GM12865 (cell line): ENCODE measurements at regions not wholly inside any gene's neighbourhood (a gene's known extent, or its start where the extent isn't known, plus 50 kb on each side); places are given as distances from the start of the nearest gene placed in this dataset.

ENCODE experiments used
- DNase-seq: peaks from one replicate; pipeline ENCODE4 v3.0.0; 2010; ENCODE audit warnings: low read depth
- H3K4me3 ChIP-seq: 2 replicates; pipeline ENCODE4 v1.5.1; 2011; ENCODE audit warnings: mild to moderate bottlenecking, low read depth, low read length, control low read depth
- TF ChIP-seq, protein P1 (sequence below): IDR thresholded peaks from 2 replicates; pipeline ENCODE4 v1.5.1; 2011; ENCODE audit warnings: low read length, control low read depth, low read depth, inconsistent platforms; ENCODE audit not compliant: insufficient read depth; ENCODE audit errors: missing control alignments

DNA sequence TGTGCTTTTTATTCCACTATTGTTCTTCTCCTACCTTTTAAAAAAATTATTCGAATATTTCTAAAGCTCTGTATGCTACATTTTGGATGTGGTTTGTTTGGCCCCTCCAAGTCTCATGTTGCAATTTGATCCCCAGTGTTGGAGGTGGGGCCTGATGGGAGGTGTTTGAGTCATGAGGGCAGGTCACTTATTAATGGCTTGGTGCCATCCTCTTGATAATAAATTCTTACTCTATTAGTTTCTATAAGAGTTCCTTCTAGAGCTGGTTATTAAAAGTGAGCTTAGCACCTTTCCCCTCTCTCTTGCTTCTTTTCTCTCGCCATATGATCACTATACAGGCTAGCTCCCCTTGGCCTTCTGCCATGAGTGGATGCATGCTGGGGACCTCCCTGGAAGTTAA lies 445.6 kb upstream of the PDE3A start:
- no peak overlapping the region for H3K4me3 ChIP-seq
- no peak for DNase-seq
- TF ChIP-seq, protein P1, sequence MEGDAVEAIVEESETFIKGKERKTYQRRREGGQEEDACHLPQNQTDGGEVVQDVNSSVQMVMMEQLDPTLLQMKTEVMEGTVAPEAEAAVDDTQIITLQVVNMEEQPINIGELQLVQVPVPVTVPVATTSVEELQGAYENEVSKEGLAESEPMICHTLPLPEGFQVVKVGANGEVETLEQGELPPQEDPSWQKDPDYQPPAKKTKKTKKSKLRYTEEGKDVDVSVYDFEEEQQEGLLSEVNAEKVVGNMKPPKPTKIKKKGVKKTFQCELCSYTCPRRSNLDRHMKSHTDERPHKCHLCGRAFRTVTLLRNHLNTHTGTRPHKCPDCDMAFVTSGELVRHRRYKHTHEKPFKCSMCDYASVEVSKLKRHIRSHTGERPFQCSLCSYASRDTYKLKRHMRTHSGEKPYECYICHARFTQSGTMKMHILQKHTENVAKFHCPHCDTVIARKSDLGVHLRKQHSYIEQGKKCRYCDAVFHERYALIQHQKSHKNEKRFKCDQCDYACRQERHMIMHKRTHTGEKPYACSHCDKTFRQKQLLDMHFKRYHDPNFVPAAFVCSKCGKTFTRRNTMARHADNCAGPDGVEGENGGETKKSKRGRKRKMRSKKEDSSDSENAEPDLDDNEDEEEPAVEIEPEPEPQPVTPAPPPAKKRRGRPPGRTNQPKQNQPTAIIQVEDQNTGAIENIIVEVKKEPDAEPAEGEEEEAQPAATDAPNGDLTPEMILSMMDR = no peak

DNA sequence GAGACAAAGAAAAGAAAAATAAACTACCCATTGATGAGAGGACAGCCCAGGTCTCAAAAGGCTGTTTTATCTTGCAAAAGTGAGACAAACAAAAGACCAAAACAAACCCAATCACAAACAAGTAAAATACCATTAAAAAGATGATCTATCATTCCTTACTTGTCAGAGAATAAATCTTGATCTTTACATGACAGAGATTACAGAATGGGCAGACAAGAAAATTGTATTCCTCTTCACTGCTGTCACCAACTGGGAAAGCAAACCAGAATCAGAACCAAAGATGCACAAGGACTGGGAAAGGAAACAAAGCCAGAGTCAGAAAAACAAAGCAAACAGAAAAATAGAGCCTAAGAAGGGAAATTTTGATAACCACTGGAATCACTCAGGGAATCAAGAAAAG lies 444.0 kb upstream of the PDE3A start:
- DNase-seq = no peak
- TF ChIP-seq, protein P1 = no peak
- H3K4me3 ChIP-seq = no peak overlapping the region

DNA sequence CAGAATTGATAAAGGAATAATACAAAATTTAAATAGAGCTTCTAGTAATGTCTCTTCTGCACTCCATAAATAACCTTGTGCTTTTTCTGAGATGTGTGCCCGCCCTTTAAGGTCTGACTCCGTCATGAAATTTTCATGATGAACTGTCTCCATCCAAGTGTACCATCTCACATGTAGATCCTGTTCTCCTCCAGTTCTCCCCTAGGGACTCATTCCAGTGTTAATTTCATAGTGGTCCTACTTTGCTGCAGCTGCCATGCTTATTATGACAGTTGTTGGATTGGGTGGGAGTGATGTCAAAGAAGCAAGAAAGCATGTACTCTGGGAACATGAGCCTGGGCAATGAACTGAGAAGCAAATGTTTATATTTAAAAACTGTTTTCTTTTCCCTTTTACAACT lies 442.5 kb upstream of the PDE3A start:
- DNase-seq = no peak
- TF ChIP-seq, protein P1 = no peak
- H3K4me3 ChIP-seq = no peak overlapping the region

DNA sequence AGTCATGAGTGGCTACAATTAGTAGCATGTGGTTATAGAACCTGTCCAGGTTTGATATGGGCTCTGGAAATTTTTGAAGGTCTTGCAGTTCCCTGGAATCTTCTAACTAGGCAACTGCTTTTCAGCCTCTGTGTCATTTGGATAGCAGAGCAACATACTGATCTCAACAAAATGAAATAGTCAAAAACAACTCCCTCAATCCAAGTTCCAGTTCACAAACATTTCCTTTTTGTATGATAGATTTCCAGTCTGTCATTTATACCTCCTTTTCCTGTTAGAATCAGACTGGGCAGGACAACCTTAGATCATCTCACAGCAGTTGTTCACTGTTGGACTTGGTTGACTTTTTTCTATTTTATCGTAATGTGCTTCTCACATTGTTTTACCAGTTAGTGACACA lies 442.1 kb upstream of the PDE3A start:
- DNase-seq = no peak
- no peak overlapping the region for H3K4me3 ChIP-seq
- TF ChIP-seq, protein P1 = no peak

DNA sequence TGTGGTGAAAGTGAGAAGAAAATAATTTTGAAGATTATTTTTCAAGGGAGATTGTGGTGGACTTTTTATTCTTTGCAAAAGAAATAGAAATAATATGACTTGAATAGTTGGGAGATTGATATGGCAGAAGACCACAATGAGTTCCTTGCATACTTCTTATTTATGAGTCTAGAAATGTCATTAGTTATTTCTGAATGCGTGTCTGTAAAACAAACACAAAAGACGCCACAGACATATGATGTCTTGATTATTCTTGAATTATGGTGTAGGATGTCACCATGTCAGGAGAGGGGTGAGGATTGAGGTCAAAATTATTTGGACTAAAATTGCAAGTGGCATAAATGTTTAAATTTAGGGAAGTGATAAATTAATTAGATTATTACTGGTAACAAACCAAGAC lies 440.7 kb upstream of the PDE3A start:
- TF ChIP-seq, protein P1 = no peak
- no peak overlapping the region for H3K4me3 ChIP-seq

DNA sequence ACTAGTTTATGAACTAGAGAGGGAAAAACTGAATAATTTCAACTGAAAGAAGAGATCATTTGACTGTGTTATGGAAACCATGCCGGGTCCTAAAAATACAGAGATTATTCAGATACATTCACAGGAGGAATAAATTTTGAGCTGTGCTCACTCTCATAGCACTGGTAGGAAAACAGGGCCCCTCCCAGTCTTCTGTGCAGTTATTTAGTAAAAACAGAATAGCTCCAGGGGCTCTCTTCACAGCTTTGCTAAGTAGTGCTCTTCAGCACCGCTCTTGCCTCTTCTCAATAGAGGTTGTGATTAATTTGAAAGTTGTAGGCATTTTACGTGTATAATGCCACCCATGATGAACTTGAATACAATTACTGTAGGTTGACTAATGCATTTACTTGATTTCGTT lies 435.9 kb upstream of the PDE3A start:
- TF ChIP-seq, protein P1 = no peak
- DNase-seq = no peak
- H3K4me3 ChIP-seq = no peak overlapping the region

More for the DNA sequence above, 440.7 kb upstream of the PDE3A start:
- no peak for DNase-seq

DNA sequence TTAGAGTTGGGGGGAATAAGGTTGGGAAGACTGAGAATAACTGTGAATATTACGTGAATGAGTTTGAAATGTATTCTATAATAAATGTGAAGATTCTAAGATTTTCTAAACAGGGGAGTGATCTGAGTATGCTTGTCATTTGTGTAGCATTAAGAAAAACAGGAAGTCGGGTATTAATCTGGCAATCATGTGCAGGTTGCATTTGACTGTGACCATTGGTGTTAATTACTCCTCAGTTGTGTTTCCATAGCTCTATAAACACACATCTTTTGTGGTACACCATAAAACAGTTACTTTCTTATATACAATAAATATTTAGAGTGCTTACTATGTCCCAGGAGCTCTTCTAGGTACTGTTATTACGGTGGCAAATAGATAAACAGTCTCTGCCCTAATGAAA lies 434.4 kb upstream of the PDE3A start:
- no peak for DNase-seq
- no peak overlapping the region for H3K4me3 ChIP-seq
- TF ChIP-seq, protein P1 = no peak
